DMS153 (cell line): ENCODE measurements at regions not wholly inside any gene's neighbourhood (a gene's known extent, or its start where the extent isn't known, plus 50 kb on each side); places are given as distances from the start of the nearest gene placed in this dataset.

Experiments
- DNase-seq: peaks from one replicate; lab custom pipeline; 2025; lab: John Stamatoyannopoulos, UW

DNA sequence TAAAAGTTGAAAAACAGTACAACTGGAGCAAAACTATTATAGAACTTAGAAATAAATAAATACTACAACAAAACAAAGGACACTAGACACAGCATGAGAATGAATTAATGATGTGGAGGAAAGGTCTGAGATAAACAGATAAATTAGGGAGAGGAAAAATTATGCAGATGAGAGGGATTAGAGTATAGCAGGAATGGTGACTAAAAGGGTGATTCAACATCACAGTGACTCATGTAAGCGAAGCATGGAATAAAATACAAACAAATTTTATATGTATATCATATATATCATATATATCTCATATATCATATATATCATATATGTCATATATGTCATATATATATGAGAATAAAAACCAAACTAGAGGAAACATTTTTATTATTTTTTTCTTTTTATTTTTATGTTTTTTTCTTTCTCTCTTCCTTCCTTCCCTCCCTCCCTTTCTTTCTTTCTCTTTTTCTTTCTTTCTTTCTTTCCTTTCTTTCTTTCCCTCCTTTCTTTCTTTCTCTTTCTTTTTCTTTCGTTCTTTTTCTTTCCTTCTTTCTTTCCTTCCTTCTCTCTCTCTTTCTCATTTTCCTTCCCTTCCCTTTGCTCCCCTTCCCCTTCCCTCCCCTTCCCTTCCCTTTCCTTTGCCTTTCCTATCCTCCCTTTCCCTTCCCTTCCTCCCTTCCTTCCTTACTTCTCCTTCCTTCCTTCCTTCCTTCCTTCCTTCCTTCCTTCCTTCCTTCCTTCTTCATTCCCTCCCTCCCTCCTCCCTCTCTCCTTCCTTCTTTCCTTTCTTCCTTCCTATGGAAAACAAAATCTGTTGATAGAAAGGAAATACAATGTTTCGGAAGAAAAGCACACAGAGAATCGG lies 1014.6 kb downstream of the GRIK2 start:
- DNase-seq, result no peak

DNA sequence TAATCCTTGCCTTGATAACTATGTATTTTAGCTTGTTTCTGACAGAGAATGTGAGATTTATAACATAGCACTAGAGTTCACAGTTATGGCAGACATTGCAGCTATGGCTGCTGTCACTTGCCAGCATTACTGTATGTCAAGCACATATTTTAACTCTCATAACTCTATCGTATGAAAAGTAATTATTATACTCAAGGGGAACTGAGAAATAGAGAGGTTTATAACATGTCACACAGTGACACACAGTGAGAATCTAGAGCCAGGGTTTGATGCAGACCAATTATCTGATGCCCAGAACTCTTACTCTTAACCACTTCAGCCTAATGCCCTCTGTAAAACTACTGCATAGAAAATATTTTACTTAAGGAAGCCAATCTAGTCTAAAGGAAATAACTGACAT lies 1012.4 kb downstream of the GRIK2 start:
- no peak for DNase-seq

DNA sequence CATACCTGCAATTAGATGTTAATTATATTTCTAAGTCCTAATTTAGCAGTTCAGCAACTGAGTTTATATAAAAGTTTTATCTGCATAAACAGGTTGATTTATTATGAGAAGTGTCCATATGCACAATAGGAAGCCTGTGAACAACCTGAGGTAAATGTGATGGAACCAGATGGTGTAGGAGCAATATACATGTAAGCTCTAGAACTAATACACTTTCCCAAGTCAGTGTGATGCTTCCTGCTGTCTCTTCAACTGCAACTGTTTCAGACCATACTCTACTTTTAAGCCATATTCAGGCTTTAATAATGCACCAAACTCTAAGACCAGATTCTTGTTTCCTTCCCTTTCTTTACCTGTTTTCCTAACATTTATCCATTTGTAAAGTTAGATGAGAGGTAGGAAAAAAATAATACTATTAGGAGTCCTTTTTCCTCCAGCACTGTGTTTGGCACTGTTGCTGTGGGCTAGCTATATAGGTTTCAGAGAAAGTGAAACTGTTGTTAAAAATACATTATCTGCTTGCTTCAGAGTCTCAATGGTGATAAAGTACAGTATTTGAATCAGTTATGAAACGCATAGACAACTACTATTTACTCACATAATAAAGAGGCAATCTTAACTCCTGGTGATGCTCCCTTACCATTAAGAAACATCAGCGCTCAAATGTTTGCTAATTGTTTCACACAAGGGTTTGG lies 1009.3 kb downstream of the GRIK2 start:
- DNase-seq, result no peak

DNA sequence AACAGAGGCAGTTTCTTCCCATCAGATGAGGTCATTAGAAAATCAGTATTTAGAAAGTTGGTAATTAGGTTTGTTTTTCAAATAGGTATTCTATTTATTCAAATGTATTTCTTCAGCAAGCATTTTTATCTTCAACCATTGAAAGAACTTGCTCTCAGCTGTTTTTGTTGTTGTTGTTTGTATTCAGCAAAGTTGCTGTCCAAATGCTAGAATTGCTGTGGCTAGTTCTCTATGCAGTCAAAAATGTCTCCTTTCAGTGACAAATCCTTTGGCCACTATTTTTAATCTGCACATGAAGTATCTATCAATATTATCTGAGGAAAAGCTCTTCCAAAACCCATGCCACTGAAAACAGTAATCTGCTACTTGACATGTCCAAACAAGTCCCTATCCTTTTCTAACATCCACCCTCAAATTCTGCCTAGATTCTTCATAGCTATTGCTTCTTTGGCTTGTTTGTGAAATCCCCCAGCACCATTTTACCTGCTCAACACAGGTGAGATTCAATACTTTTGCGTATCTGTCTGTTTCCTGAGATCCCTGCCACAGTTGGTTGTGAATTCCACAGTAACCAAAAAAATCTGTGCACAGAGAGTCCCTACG lies 1005.4 kb downstream of the GRIK2 start:
- DNase-seq, result no peak

DNA sequence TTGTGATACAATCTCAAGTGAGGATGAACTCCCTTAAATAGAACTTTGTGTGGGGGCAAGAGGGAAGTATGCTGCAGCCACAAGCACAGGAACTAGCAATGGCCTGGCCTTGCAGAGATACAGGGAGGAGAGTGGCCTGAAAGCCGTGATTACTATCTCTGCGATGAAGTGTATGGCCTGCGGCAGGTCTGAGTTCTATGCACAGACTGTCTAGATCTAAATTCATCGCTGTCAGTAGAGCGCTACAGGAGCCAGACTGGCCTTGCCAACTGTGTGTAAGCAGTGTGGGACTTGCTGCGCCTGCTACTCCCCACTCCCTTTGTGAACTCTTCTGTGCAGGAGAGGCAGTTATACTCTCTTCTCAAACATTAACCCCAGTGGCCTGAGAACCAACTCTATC lies 997.0 kb downstream of the GRIK2 start:
- DNase-seq, result no peak

DNA sequence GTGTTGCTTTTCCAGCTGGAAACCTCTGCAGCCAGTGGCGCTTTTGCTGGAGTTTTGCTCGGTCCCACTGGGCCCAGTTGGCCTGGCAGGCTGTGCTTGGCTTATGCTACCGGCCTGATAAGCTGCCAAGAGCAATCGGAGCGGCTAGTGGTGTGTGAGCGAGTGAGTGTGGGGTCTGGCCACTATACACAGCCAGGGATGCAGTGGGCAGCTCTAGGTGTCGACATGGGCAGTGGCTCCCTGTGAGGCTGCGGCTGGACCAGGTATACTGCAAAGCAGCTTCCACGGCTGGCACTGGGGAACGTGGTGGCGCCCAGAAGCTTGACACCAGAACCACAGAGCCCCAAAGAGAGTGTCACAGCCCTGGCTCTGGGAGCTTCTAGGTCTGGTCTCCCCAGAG lies 996.5 kb downstream of the GRIK2 start:
- no peak for DNase-seq

DNA sequence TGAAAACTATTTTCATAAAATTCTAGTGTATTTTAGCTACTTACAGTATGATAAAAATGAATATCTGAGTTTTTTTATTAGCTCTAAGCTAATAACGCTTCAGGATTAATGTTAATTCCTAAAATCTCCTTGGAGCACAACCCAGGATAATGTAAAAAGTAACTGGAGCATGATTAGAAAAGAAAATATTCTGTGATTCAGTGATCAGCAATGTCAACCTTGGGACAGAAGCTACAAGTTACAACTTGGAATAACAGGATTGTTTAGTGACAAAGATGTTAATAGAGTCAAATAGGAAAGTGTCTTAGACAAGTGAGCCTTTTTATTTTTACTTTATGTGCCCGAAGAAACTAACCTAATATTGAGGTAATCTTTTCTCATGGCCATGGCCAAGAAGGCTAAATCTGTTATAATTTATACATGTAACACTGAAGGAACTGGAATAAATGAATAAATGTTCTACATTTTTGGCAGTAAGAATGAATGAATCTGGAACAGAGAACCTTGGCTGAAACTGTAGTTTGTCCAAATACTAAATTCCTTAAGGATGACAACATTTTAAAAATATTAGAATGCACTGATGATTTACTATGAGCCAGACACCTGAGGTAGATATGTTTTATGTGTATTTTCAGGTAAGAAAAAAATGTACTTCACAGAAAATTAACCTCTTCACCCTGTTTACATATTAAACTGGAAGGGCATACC lies 994.0 kb downstream of the GRIK2 start:
- DNase-seq, result no peak

DNA sequence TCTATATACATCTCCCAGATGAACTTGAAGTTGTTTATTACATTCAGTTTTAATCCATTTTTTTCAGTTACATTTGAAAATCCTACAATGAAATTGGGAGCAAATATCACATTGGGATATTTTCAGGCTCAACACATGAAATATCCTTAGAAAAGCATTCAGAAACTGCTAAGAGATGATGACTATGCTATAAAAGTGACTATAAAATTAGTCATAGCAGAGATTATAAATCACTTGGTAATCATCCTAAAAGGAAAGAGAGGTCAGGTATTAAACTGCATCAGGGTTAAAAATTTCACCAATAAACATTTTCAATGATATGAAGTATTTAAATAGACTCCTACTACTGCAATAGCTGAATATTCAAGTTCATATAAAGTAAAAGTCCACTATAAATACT lies 987.7 kb downstream of the GRIK2 start:
- no peak for DNase-seq

DNA sequence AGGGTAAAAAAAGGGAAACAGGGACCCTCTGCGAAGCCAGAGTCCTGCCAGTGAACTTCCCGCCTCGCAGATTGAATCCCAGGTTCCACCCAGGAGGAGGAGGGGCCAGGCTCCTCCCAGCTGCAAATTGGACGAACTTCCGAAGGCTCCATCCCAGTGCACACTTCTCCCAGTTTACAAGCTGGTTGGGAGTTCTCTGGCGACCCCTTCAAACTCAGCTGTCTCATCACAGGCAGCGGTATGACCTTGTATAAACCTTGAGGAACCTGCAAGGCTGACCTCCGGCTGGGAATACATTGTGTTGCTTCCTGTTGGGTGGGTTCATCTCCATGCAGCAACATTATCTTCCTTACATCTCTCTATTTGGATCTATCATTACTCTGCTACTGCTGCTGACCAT lies 962.7 kb downstream of the GRIK2 start:
- no peak for DNase-seq

DNA sequence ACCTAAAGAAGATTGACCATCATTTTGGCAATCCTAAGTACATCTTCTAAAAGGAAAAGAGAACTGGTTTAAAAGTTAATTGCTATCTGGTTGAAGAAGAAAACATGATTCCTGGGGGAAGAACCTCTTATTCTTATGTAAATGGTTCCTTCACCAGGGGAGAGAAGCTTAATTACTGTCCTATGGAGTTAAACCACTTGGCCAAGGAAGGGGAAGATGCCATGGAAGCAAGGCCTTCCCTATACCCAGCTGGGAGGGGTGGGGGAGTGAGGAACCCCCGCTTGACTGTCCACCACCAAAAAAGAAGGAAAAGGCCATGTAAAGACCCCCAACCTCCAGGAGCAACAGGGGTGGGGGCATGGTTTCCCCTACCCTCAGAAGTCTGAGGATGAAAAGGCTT lies 962.1 kb downstream of the GRIK2 start:
- no peak for DNase-seq

DNA sequence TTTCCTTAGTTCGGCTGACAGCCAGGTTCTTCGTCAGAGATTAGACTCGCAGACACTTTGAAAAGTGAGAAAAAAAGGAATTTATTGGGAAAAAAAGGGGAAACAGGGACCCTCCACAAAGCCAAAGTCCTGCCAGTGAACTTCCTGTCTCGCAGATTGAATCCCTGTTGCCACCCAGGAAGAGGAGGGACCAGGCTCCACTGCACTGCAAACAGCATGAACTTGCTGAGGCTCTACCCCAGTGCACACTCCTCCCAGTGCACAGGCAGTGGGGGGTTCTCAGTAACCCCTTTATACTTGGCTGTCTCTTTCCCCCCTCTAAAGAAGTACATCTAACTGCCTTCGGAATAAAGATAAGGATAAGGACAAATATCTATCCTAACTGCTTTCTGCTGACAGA lies 959.0 kb downstream of the GRIK2 start:
- no peak for DNase-seq

DNA sequence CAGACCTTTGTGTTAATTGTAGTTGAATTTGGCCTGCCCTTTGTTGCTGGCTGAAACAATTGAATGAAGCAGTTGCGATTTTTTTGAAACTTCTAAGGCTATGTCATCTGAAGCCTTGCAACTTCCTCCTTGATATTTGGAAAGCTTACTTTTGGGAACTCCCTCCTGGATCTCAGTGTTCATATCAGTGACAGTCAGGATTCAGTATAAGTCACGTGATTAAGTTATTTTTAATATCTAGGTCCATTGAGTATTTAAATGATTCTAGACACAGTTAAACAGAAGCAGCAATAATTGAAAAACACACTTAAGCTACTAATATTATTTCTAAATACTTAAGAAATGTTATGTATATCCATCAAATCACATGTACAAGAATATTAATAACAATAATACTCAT lies 951.3 kb downstream of the GRIK2 start:
- DNase-seq, result no peak

DNA sequence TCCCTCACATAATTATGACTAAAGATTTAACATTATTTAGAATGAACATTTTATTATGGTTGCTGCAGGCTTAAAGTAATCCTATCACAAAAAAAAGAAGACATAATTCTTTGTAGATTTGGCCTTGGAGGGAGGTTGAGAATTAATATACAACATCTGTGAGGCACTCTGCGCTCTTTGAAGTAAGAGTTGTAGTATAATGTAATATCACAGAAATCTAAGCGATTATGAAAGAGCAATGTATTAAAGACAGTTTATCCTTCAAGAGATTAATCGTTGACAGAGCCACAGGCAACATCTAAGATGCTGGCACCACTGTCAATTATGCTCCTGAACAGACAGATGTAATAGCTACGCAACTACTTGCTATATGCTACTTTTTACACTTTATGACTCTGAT lies 946.8 kb downstream of the GRIK2 start:
- DNase-seq, result no peak

DNA sequence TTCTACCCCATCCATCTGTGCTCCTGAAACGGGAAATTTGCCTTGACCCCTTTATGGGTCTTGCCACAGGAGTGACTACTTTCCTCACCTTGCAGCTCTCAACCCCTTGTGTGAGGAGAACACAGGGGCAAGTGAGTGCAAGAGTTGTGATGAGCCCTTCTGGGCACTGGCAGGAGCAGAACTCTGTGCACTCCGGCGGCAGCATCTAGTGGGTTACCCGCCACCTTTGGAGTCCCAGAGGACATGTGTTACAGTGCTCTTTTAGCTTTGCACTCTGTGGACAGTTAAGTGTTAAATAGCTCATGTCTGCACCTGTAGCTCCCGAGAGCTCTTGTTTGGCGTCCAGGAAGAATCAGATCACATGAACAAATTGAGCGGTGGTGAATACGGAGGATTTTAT lies 940.2 kb downstream of the GRIK2 start:
- DNase-seq, result no peak

DNA sequence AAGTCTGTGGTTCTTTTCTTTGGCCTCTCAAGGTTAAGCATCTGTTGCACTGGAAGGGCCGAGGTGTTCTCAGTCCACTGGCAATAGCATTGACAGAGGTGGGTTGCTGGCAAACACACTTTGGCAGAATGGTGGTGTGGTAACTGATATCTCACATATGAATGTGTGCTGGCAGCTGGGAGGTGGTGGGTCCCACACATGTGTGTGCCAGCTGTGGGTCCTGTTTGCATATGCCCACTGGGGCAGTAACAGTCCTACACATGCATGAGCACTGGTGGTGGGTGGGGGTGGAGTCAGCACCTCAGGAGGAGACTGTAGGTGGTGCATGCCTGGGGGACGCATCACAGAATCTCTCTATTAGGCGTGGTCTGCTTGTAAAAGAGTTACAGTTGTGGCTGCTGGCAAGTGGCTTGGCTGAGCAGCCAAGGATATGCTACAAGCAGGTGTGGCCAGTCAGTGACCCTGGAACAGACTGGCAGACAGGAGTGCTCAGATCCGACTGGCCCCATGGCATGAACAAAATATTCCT lies 934.3 kb downstream of the GRIK2 start:
- no peak for DNase-seq

DNA sequence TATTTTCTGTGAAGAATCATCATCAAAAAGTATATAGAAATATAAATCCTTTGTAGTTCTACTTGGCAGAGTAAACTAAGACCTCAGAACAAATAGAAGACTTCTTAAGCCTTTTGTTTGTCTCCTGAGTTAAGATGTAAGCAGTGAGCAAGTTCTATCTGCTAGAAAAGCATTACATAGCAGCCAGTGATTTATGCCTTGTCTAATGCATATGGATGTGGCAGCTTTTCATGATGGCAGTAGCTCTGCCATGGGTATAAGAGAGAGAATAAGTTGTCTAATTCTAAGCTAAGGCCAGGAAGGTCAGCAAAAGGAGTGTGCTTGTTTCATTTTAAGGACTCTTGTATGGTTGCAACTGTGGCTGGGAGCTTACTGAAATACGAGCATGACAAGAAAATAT lies 920.2 kb downstream of the GRIK2 start:
- DNase-seq, result no peak

DNA sequence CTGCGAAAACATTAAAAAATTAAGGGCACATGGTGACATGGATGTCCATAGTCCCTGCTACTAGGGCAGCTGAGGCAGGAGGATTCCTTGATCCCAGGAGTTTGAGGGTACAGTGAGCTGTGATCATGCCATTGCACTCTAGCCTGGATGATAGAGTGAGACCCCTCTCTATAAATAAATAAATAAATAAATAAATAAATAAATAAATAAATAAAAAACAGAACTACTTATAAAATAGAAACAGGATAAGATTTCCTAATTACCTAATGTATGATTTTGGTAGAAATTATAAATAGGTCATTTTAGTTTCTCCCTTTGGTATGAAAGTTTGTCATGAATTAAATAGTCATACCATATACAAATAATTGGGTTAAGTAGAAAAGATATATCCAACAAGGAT lies 916.2 kb downstream of the GRIK2 start:
- DNase-seq, result no peak

DNA sequence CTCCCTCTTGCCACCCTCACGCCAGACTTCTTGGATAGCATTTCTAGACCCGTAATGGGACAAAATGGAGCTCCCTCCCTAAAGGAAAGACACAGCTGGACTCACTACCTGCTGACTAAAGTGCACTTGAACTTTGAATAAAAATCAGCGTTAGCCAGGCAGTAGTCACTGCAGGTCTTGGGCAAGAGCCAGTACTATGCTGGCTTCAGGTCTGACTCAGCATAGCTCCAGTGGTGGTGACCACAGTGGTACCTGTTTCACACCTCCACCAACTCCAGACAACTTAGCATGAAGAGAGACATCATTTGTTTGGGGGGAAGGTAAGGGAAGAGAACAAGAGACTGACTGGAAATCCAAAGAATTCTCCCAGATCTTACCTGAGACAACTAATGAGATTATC lies 906.8 kb downstream of the GRIK2 start:
- no peak for DNase-seq

DNA sequence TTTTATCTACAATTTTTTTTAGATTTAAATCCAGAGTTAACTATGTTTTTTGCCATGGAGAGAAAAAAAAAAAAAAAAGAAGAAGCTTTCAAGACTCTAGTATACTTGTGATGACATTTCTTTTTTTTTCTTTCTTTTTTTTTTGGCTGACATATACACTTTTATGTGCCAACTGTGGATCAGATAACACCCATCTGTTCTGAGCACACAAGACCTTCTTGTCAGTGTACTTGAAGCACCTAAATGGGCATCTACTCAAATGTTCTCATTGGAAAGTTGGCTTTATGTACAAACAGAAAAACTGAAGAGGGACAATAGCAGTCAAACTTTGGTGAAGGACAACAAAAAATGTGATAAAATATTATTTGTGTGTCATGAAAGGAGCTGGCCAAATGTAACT lies 904.5 kb downstream of the GRIK2 start:
- DNase-seq, result no peak
